ENCODE measurements at regions not wholly inside any gene's neighbourhood (a gene's known extent, or its start where the extent isn't known, plus 50 kb on each side); places are given as distances from the start of the nearest gene placed in this dataset.
"Not testable (repeated sequence)": the region's sequence is repeated elsewhere in the genome, so short reads cannot be mapped to it uniquely, and the experiment has no call there.

- ATAC-seq; DNase-seq; H3K9me3 ChIP-seq; H3K36me3 ChIP-seq; H3K4me3 ChIP-seq; H3K27ac ChIP-seq; H3K27me3 ChIP-seq; H3K4me1 ChIP-seq; intact Hi-C loops (cut with DNase I): not testable (repeated sequence)
Measured at GRCh38 chr18:15061289-15061896, 313.4 kb downstream of the ANKRD30B start.

GRCh38 chr18:15066434-15066833, 318.5 kb downstream of the ANKRD30B start:
- DNase-seq; H3K4me3 ChIP-seq; H3K36me3 ChIP-seq; H3K27me3 ChIP-seq; intact Hi-C loops (cut with DNase I); H3K4me1 ChIP-seq; H3K27ac ChIP-seq; H3K9me3 ChIP-seq; ATAC-seq: not testable (repeated sequence)

- H3K27ac ChIP-seq; H3K4me3 ChIP-seq; H3K36me3 ChIP-seq; DNase-seq; H3K9me3 ChIP-seq; H3K4me1 ChIP-seq; intact Hi-C loops (cut with DNase I); ATAC-seq; H3K27me3 ChIP-seq: not testable (repeated sequence)
Measured at GRCh38 chr18:15071311-15071710, 323.3 kb downstream of the ANKRD30B start.
